GM18867 (cell line): ENCODE measurements at regions not wholly inside any gene's neighbourhood (a gene's known extent, or its start where the extent isn't known, plus 50 kb on each side); places are given as distances from the start of the nearest gene placed in this dataset.
A peak's percentile ranks its signal among the peaks of the same experiment; 100 is the strongest.

Experiments
- ATAC-seq: cut with Tn5 transposase; IDR thresholded peaks from one replicate; pipeline ENCODE4 v1.9.1; 2021; ENCODE audit warnings: mild to moderate bottlenecking, moderate library complexity; ENCODE audit not compliant: unreplicated experiment

- ATAC-seq = no peak
These were observed 289.2 kb downstream of the ZSWIM6 start for GRCh38 chr5:61621202-61621650.

DNA sequence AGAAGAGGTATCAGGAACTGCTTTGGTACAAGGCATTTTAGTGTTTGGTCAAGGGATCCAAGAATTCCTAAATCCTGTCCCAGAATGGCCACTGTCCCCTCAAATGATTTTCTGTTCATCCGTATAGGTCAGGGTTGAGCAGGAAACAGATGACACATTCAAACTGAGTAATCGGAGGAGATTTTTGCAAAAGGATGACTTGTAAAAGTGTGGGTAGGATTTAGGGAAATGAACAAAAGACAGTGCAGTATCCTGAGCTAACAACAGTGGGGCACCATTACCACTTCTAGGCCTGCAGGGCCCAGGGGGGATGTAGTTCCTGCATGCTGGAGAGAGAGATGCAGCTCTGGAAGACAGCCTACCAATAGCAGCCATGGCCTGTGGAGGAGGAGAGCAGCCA, 290.1 kb downstream of the ZSWIM6 start:
- no peak for ATAC-seq

DNA sequence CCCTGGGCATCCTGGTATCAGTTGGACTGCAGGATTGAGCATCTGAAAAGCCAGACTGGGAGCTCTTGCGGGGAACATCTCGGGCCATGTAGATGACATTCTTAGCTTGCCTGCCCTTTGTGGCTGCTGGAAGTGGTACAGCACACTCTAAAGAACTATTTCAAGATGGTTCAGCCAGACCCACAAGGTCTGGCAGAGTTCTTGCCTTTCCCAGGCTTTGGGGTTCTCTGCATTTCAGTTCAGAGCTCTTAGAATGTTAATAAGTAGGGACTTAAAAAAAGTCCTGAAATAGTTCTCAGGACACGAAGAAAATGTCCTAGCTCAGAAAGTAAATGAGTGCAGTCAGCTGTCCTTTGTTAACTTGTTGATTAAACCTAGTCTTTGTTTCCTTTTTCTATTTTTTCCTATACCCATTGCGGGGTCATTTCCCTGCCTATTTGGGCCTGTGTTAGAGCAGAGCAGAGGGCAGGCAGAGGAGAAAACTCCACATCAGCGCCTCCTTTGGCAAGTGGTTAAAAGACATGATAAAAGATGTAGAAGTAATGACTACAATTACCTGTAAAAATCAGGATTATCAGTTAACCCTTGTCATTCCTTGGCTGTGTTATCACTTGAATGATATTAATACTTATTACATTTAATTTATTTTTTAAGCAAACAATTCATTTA, 291.5 kb downstream of the ZSWIM6 start:
- ATAC-seq = peak; percentile 44

DNA sequence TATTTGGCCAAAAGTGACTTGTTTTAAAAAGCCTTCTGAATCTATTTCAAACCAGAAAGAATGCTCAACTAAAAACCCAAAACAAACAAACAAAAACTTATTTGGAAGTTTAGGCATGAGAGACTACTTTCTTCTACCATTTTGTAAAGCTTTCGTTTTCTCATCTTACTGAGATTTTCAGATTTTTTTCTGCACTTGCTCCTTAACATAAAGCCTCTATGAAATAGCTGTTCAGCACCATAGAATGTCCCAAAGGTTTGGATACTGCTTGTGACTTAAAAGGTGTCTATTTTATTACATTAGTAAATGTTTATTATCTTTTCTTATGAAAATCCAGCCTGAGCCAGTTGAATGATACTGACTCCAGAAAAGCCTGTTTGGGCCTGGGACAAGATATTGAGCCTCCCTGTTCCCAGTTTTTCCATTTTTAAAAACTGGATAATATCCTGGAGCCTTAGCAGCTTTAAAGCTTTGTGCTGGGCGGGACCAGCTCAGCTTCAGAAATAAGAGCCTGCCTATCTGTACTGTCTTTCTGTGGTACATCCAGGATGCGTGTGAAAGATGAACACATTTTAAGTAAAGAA, 292.6 kb downstream of the ZSWIM6 start:
- no peak for ATAC-seq

DNA sequence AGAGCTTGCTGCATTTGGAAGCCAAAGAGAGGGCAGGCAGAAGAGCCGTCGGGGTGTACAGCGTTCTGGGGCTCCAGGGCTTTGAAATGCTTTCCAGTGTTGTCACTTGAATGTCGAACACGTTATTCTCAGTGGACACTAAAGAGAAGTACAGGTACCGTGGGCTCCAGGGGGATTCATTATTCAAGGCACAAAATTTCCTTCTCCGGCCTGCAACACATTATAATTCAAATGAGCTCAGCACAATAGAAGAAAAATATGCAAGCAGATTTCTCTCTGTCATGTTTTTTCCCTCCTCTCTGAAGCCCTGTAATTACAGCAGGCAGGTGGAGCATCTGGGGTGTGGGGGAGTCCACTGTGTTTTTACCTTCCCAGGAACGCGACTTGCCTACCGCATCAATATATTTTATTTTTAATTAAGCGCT, 293.1 kb downstream of the ZSWIM6 start:
- no peak for ATAC-seq

GRCh38 chr5:61625681-61626621, 293.9 kb downstream of the ZSWIM6 start:
- no peak for ATAC-seq

DNA sequence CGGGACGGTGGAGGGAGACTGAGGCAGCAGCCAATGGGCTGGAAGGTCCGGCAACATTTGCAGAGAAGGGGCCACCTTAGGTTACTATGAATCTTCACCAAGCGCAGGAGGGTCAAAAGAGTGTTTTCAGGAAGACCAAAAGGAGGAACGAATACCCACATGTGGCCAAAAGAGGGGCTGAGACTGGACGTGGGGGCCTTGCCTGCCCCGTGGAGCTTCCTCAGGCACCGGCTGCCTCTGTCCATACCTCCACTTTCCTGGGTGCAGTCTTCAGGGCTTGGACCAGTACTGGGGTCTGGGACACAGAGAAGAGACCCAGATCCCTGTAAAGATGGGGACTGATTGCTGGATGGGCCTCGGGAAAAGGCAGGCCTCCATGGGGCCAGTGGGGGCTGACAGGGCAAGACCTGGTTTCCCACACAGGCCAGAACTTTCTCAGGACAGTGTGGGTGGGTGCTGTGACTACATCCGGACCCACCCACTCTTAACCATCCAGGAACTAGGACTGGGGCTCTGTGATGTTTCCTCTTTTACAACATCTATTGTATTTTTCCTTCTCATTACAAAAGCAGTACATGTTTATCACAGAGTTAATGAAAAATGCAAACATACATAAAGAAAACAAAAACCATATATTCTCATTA, 294.7 kb downstream of the ZSWIM6 start:
- no peak for ATAC-seq

GRCh38 chr5:61627531-61627930, 295.5 kb downstream of the ZSWIM6 start:
- no peak for ATAC-seq

DNA sequence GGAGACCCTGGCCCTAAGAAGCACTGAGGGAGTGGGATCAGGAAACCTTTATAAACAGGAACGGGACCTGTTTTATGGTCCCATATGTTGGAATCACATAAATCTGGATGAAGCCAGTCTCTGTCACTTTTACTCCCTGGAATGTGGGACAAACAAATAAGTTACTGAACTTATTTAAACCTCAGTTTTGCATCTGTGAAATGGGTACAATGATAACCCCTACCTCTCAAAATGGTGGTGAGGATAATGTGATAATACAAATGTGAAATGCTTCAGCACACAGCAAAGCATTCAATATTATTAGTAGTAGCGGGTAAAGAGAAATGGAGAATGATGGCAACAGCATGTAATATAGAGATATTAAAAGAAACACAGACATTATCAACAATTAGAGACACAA, 298.9 kb downstream of the ZSWIM6 start:
- ATAC-seq = no peak

DNA sequence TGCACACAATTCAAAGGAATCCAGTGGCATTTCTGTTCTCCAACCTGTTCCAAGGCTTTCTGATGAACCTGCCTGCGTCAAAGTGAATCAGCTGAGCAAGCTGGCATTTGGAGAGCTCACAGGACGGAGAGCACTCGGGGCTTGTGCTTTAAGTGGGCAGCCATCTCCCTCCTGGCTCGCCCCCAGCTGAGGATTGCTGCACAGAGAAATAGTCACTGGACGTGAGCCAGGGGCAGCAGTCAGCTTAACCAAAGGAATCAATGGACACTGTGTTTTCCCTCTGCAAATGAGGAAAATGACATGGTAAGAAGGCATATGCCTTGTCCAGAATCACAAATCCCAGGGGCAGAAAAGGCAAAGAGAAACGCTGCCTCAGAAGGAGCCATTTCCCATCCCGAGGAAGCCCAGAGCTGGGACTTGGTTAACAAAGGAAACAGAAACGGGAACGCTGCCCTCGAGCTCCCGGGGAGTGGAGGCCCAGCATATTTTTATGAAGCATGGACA, 299.4 kb downstream of the ZSWIM6 start:
- ATAC-seq = no peak

DNA sequence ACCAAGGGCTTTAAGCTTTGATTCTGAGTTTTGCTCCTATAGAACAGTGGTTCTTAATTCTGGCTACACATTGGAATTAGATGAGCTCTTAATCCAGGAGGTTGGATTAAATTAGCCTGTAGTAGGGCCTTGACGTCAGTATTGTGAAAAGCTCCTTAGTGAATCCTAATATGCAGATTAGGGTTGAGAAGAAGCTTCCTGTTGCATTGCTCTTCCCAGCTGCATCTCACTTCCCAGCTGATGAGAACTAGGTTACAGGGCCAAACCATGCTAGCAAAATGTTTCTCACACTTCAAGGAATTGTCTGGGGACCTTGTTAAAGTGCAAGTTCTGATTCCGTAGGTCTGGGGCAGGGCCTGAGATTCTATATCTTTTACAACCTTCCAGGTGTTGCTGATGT, 300.0 kb downstream of the ZSWIM6 start:
- no peak for ATAC-seq

DNA sequence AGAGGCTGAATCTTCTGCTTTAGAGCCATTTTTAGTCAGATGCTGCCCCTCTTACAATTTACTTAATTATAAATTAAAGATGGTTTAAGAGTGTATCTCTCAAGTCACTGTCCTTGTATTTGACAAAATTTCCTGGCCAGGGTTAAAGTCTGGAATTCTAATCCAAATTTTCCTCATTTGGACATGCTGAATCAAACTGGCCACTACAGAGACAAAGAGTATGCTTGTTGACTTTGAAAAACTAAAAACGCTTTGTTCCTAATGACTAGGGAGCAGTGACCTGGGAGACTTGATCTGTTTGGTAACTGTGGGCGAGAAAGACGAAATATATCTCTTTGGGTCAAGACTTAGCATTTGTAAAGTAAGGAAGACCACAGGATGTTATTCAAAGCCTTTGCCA, 303.2 kb downstream of the ZSWIM6 start:
- ATAC-seq = no peak

- ATAC-seq = no peak
These were observed 305.5 kb downstream of the ZSWIM6 start for GRCh38 chr5:61637566-61637965.

DNA sequence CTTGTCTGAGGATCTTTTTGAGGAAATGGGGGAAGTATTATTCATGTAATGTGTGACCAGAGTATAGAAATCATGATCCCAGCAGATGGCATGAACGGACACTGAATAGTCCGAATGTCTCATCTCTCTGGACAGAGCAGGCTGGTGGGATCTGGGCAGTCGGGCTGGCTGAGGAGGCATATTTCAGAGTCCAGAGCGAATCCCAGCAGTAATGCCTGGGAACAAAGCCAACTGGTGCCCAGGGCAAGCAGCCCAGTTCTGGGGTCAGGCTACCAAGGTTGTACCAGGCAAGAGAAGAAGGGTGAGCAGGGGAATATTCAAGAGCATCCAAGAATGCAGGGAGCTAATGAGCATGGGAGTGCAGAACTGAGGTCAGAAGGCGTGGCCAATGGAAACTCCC, 306.4 kb downstream of the ZSWIM6 start:
- no peak for ATAC-seq

GRCh38 chr5:61640179-61641021, 308.3 kb downstream of the ZSWIM6 start:
- no peak for ATAC-seq

DNA sequence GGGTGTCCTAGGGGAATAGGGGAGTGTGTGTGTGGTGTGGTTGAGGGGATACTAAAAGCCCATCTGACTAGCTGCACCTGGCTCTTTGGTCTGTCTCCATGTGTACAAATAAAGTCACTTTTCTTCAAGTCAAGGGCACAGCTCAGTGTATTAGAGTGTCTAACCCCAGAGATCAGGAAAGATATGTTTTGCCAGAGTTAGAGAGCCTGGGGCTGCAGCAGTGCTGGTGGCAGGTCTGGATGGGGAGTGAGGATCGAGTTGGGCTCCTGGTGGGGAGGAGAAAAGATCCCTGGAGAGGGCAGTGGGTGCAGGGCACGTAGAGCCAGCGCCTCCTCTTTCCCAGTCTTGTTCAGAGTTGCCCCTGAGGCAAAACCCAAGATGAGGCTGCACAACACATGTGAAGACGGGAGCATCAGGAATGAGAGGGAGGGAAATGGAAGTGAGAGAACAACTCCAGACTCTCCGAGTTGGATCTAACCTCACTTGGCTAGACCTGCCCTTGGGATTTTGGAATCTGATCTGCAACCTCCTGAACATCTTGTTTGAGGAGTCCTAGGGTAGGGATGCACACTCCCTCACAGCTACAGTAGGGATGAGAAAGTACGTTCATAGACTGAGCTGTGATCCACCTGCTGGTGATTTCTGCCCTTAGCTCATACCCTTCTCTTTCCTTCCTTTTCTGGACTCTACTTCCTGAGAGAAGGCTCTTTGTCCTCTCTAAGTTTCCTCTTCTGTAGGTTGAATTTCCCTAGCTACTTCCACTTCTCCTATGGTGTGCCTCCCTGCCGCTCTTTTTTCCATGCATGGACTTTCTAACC, 309.9 kb downstream of the ZSWIM6 start:
- no peak for ATAC-seq

GRCh38 chr5:61647672-61648071, 315.6 kb downstream of the ZSWIM6 start:
- ATAC-seq = no peak

- no peak for ATAC-seq
These were observed 317.2 kb downstream of the ZSWIM6 start for GRCh38 chr5:61649231-61649630.

- no peak for ATAC-seq
These were observed 317.9 kb downstream of the ZSWIM6 start for GRCh38 chr5:61649971-61650370.
